Adrenal gland (tissue), 5 donors: ENCODE measurements at regions not wholly inside any gene's neighbourhood (a gene's known extent, or its start where the extent isn't known, plus 50 kb on each side); places are given as distances from the start of the nearest gene placed in this dataset.

ENCODE experiments used
- POLR2A ChIP-seq, 2 donors: fragments of 450-650 bp; IDR thresholded peaks; one replicate each; pipeline ENCODE4 v1.6.1; 2017; ENCODE audit warnings: antibody characterized with exemption in 2 of 2, mild to moderate bottlenecking in 2 of 2, moderate library complexity in 1 of 2
- TF ChIP-seq, protein P1 (sequence below), 6 experiments: fragments of 450-650 bp in 4 of 6; fragments of 200-600 bp in 2 of 6; sonication (generic) in 1 of 6; IDR thresholded peaks; 1 replicate in 5 of 6; 2 replicates in 1 of 6; pipeline versions ENCODE4 v1.5.1 to v1.8.0; 2016 to 2021; ENCODE audit warnings: antibody characterized with exemption in 6 of 6, mild to moderate bottlenecking in 2 of 6, moderate library complexity in 1 of 6
- donor health status: DM: no; HTN: no; CAD: no.

DNA sequence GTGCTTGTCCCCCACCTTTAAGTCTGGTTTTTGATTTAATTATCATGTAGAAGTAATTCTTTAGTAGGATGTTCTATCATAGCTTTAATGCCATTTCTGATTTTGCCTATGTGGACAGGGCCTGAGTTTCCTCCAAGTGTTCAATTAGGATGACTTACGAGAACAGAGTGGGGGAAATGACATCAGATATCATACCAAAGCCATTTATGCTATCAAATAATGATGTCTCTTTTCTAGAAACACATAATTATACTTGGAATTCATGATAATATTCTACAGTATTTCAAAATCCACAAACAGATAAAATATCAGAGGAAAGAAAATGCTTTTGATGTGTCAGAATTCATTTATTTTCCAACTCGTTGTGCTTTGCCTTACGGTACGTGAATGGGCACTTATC is 165.9 kb upstream of the SPRED2 start:
- TF ChIP-seq POLR2A (IDR thresholded peaks at IDR 0.05) = no peak
- TF ChIP-seq, protein P1, sequence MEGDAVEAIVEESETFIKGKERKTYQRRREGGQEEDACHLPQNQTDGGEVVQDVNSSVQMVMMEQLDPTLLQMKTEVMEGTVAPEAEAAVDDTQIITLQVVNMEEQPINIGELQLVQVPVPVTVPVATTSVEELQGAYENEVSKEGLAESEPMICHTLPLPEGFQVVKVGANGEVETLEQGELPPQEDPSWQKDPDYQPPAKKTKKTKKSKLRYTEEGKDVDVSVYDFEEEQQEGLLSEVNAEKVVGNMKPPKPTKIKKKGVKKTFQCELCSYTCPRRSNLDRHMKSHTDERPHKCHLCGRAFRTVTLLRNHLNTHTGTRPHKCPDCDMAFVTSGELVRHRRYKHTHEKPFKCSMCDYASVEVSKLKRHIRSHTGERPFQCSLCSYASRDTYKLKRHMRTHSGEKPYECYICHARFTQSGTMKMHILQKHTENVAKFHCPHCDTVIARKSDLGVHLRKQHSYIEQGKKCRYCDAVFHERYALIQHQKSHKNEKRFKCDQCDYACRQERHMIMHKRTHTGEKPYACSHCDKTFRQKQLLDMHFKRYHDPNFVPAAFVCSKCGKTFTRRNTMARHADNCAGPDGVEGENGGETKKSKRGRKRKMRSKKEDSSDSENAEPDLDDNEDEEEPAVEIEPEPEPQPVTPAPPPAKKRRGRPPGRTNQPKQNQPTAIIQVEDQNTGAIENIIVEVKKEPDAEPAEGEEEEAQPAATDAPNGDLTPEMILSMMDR (IDR thresholded peaks at IDR 0.05) = no peak
